Eye (tissue), 1 donor: ENCODE measurements at regions not wholly inside any gene's neighbourhood (a gene's known extent, or its start where the extent isn't known, plus 50 kb on each side); places are given as distances from the start of the nearest gene placed in this dataset.
"Not testable (repeated sequence)": the region's sequence is repeated elsewhere in the genome, so short reads cannot be mapped to it uniquely, and the experiment has no call there.

ENCODE experiments used
- DNase-seq: peaks from one replicate; pipeline ENCODE4 v3.0.0-alpha.2; 2015

- DNase-seq = not testable (repeated sequence)
Observed at GRCh38 chr10:38364073-38364472, 269.9 kb downstream of the ZNF37A start.

GRCh38 chr10:38365917-38366316, 271.8 kb downstream of the ZNF37A start:
- peak; percentile 4 for DNase-seq

GRCh38 chr10:38383800-38384199, 289.7 kb downstream of the ZNF37A start:
- not testable (repeated sequence) for DNase-seq

GRCh38 chr10:38386869-38387268, 292.7 kb downstream of the ZNF37A start:
- DNase-seq = not testable (repeated sequence)

- peak; percentile 1 for DNase-seq
Observed at GRCh38 chr10:38390725-38391124, 296.6 kb downstream of the ZNF37A start.

GRCh38 chr10:38395465-38395864, 301.3 kb downstream of the ZNF37A start:
- DNase-seq = not testable (repeated sequence)

GRCh38 chr10:38396178-38396954, 302.2 kb downstream of the ZNF37A start:
- DNase-seq = not testable (repeated sequence)

- peak; percentile 4 for DNase-seq
Observed at GRCh38 chr10:38401565-38401964, 307.4 kb downstream of the ZNF37A start.

GRCh38 chr10:38402442-38403346, 308.6 kb downstream of the ZNF37A start:
- peak; percentile 96 for DNase-seq

- DNase-seq = peak; percentile 71
Observed at GRCh38 chr10:38403347-38404117, 309.4 kb downstream of the ZNF37A start.

GRCh38 chr10:38423634-38424033, 329.5 kb downstream of the ZNF37A start:
- not testable (repeated sequence) for DNase-seq

GRCh38 chr10:38430242-38430641, 336.1 kb downstream of the ZNF37A start:
- not testable (repeated sequence) for DNase-seq

GRCh38 chr10:38437359-38437758, 343.2 kb downstream of the ZNF37A start:
- not testable (repeated sequence) for DNase-seq

- not testable (repeated sequence) for DNase-seq
Observed at GRCh38 chr10:38448614-38449355, 354.6 kb downstream of the ZNF37A start.

- not testable (repeated sequence) for DNase-seq
Observed at GRCh38 chr10:38449618-38450017, 355.5 kb downstream of the ZNF37A start.

GRCh38 chr10:38450372-38451057, 356.4 kb downstream of the ZNF37A start:
- DNase-seq = not testable (repeated sequence)

- DNase-seq = not testable (repeated sequence)
Observed at GRCh38 chr10:38451306-38451967, 357.3 kb downstream of the ZNF37A start.
